DOHH2 (cell line): ENCODE measurements at regions not wholly inside any gene's neighbourhood (a gene's known extent, or its start where the extent isn't known, plus 50 kb on each side); places are given as distances from the start of the nearest gene placed in this dataset.

Source experiments
- H3F3A ChIP-seq: fragments of 200-600 bp; sonication (generic), shearing (Covaris generic); 2 replicates; pipeline ENCODE4 v1.6.0; 2016; ENCODE audit warnings: antibody characterized with exemption, mild to moderate bottlenecking; ENCODE audit not compliant: control insufficient read depth, insufficient read depth
- H3K27ac ChIP-seq: fragments of 200-600 bp; sonication (generic); 2 replicates; pipeline ENCODE4 v1.5.1; 2014; ENCODE audit warnings: low read depth, mild to moderate bottlenecking, low read length, moderate library complexity
- H3K27me3 ChIP-seq: fragments of 200-600 bp; sonication (generic); 2 replicates; pipeline ENCODE4 v1.6.1; 2014; ENCODE audit warnings: mild to moderate bottlenecking, low read length, mixed read lengths; ENCODE audit not compliant: control insufficient read depth
- H3K36me3 ChIP-seq: fragments of 200-600 bp; sonication (generic); 2 replicates; pipeline ENCODE4 v1.6.1; 2014; ENCODE audit warnings: mild to moderate bottlenecking, low read length, moderate library complexity, mixed read lengths; ENCODE audit not compliant: control insufficient read depth
- H3K4me1 ChIP-seq: fragments of 200-600 bp; sonication (generic); 2 replicates; pipeline ENCODE4 v1.6.1; 2014; ENCODE audit warnings: mild to moderate bottlenecking, low read length, mixed read lengths; ENCODE audit not compliant: control insufficient read depth
- H3K4me2 ChIP-seq: fragments of 200-600 bp; sonication (generic); 2 replicates; pipeline ENCODE4 v1.6.0; 2014; ENCODE audit warnings: mild to moderate bottlenecking, low read length, moderate library complexity
- H3K4me3 ChIP-seq: fragments of 200-600 bp; sonication (generic); 2 replicates; pipeline ENCODE4 v1.5.1; 2014; ENCODE audit warnings: mild to moderate bottlenecking, low read length, mixed read lengths
- H3K79me2 ChIP-seq: fragments of 200-600 bp; sonication (generic); 2 replicates; pipeline ENCODE4 v1.6.1; 2014; ENCODE audit warnings: mild to moderate bottlenecking, low read length, mixed read lengths; ENCODE audit not compliant: control insufficient read depth
- H3K9me2 ChIP-seq: fragments of 200-600 bp; sonication (generic); replicated peaks from 2 replicates; pipeline ENCODE4 v1.6.1; 2014; ENCODE audit warnings: mild to moderate bottlenecking, low read length, mixed read lengths; ENCODE audit not compliant: control insufficient read depth
- H3K9me3 ChIP-seq: fragments of 200-600 bp; sonication (generic); 2 replicates; pipeline ENCODE4 v1.6.1; 2014; ENCODE audit warnings: antibody characterized with exemption, low read length, mixed read lengths; ENCODE audit not compliant: control insufficient read depth, insufficient read depth
- H4K20me1 ChIP-seq: fragments of 200-600 bp; sonication (generic); 2 replicates; pipeline ENCODE4 v1.6.0; 2014; ENCODE audit warnings: low read depth, mild to moderate bottlenecking, antibody characterized with exemption, low read length, moderate library complexity; ENCODE audit not compliant: control insufficient read depth, insufficient read depth
- CTCF ChIP-seq: fragments of 200-600 bp; sonication (generic); IDR thresholded peaks from one replicate; pipeline ENCODE4 v1.5.1; 2014; ENCODE audit warnings: antibody characterized with exemption, mild to moderate bottlenecking, low read depth, low read length; ENCODE audit not compliant: poor library complexity, severe bottlenecking
- EZH2phosphoT487 ChIP-seq: fragments of 200-600 bp; sonication (generic); IDR thresholded peaks from 2 replicates; pipeline ENCODE4 v1.6.1; 2017; ENCODE audit warnings: borderline replicate concordance, mild to moderate bottlenecking, antibody characterized with exemption, low read length, moderate library complexity, mixed read lengths

DNA sequence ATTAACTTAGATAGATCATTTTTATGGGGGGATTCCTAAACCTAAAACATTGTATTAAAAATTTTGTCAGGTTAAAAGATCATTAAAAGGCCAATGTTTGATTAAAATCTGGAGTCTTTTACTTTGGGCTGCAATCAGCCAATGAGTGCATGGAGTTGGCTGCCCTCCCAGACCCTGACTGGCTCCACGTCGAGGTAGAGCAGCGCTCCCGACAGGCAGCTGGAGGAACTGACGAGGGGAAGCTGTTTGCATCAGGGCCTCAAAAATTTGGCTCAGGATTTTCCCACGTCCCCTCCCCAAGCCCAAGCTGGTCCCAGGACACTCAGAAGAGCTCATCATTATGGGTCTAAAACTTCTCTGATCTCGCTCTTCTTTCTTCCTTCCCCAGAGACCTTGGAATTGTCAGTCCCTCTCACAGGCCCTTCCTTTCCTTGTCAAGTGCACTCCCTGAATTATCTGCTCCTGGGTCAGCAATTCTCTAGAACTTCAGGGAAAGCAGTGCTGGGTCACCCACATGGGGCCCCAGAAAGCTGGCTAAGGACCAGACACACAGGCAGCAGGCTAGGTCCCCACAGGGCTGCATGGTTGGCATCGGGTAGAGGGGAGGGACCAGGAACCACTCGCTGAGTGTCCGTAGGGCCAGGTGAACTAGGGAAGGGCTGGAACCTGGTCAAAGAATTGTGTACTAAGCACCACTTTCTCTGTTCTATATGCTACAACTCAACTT is 119.6 kb upstream of the IGLL5 start:
- Histone ChIP-seq H3K27ac (no peak overlapping the region), H3K27me3 (no peaks in the 10 kb centered on the region), H3K79me2 (no peaks in the 10 kb centered on the region), H3K9me3 (no peaks in the 10 kb centered on the region), H3K4me1 (peaks cover 32% of the 10 kb centered on the region), H4K20me1 (no peaks in the 10 kb centered on the region), H3F3A (0 out of 2 replicates have a peak, but pooled peaks cover 2% of the 10 kb centered on the region), H3K9me2 (no peaks in the 10 kb centered on the region), H3K36me3 (no peaks in the 10 kb centered on the region), H3K4me3 (no peak overlapping the region), H3K4me2 (no peak overlapping the region)
- TF ChIP-seq CTCF (no peak), EZH2phosphoT487 (no peak)

DNA sequence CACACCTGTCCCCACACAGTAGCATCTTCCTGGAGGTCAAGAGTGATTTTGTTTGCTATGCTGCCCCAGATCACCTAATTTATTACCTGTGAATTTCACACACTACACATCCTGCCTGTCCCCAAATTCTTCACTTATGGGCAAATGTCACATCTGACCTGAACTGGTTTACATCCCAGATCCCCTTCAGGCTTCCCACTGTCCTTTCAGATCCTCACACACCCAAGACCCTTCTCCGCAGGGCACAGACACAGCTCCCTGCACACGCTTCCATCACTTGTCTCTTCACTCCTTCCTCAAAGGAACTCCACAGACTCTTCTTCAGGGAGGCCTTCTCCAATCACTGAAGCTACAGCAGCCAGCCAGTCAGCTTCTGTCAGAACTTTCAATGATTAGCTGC is 118.7 kb upstream of the IGLL5 start:
- Histone ChIP-seq H3K4me1 (peaks cover 40% of the 10 kb centered on the region), H3K36me3 (no peaks in the 10 kb centered on the region), H4K20me1 (no peaks in the 10 kb centered on the region), H3K9me2 (no peaks in the 10 kb centered on the region), H3K27ac (no peak overlapping the region), H3K4me2 (no peak overlapping the region), H3K27me3 (no peaks in the 10 kb centered on the region), H3K4me3 (no peak overlapping the region), H3F3A (0 out of 2 replicates have a peak, but pooled peaks cover 2% of the 10 kb centered on the region), H3K9me3 (no peaks in the 10 kb centered on the region), H3K79me2 (no peaks in the 10 kb centered on the region)
- TF ChIP-seq CTCF (no peak), EZH2phosphoT487 (no peak)

GRCh38 chr22:22769434-22770279 is 118.0 kb upstream of the IGLL5 start:
- TF ChIP-seq CTCF (no peak), EZH2phosphoT487 (no peak)

More at GRCh38 chr22:22769434-22770279, 118.0 kb upstream of the IGLL5 start:
- Histone ChIP-seq H3K27ac (no peak overlapping the region; the same call in 1 of the 2 replicates), H3K4me3 (no peak overlapping the region), H3K4me1 (peaks cover 48% of the 10 kb centered on the region), H3K4me2 (no peak overlapping the region; the same call in 1 of the 2 replicates), H3K36me3 (no peaks in the 10 kb centered on the region), H3K9me2 (no peaks in the 10 kb centered on the region), H3F3A (0 out of 2 replicates have a peak, but pooled peaks cover 2% of the 10 kb centered on the region), H3K9me3 (no peaks in the 10 kb centered on the region), H3K79me2 (no peaks in the 10 kb centered on the region), H4K20me1 (no peaks in the 10 kb centered on the region), H3K27me3 (no peaks in the 10 kb centered on the region)
